Heart left ventricle (tissue), 16 donors: ENCODE measurements at regions not wholly inside any gene's neighbourhood (a gene's known extent, or its start where the extent isn't known, plus 50 kb on each side); places are given as distances from the start of the nearest gene placed in this dataset.

ENCODE experiments used
- ATAC-seq, 4 donors: fragments of 200-7000 bp; cut with Tn5 transposase; one replicate each; pipeline ENCODE4 v1.9.1; 2020 to 2022; ENCODE audit warnings: moderate library complexity in 4 of 4, mild to moderate bottlenecking in 3 of 4, moderate number of reproducible peaks in 1 of 4
- DNase-seq, 5 donors: peaks; one replicate each; pipeline ENCODE4 v3.0.0-alpha.2; 2020
- H3K27ac ChIP-seq, 12 donors: fragments of 200-600 bp; sonication (generic) in 4 of 12; one replicate each; pipeline versions ENCODE4 v1.5.0 to v1.8.0; 2016 to 2022; ENCODE audit warnings: mild to moderate bottlenecking in 2 of 12
- H3K27me3 ChIP-seq, 9 donors: fragments of 200-600 bp; sonication (generic) in 2 of 9; one replicate each; pipeline versions ENCODE4 v1.5.1 to v1.8.0; 2016 to 2022; ENCODE audit warnings: mild to moderate bottlenecking in 3 of 9
- H3K36me3 ChIP-seq, 9 donors: fragments of 200-600 bp; sonication (generic) in 2 of 9; one replicate each; pipeline versions ENCODE4 v1.5.0 to v1.8.0; 2018 to 2022; ENCODE audit warnings: mild to moderate bottlenecking in 2 of 9
- H3K4me1 ChIP-seq, 12 donors: fragments of 200-600 bp; sonication (generic) in 4 of 12; one replicate each; pipeline versions ENCODE4 v1.5.0 to v1.8.0; 2016 to 2022; ENCODE audit warnings: mild to moderate bottlenecking in 3 of 12
- H3K4me3 ChIP-seq, 12 donors: fragments of 200-600 bp; sonication (generic) in 4 of 12; one replicate each; pipeline versions ENCODE4 v1.5.0 to v1.8.0; 2017 to 2022; ENCODE audit warnings: mild to moderate bottlenecking in 9 of 12, moderate library complexity in 4 of 12
- H3K9me3 ChIP-seq, 12 donors: fragments of 200-600 bp; sonication (generic) in 4 of 12; one replicate each; pipeline versions ENCODE4 v1.5.0 to v1.8.0; 2016 to 2022; ENCODE audit warnings: mild to moderate bottlenecking in 1 of 12
- CTCF ChIP-seq, 12 donors: fragments of 200-600 bp; sonication (generic) in 4 of 12; IDR thresholded peaks; one replicate each; pipeline versions ENCODE4 v1.5.0 to v1.8.0; 2018 to 2022; ENCODE audit warnings: antibody characterized with exemption in 12 of 12, mild to moderate bottlenecking in 5 of 12
- POLR2A ChIP-seq, 2 donors: fragments of 450-650 bp; IDR thresholded peaks; one replicate each; pipeline ENCODE4 v1.6.1; 2017; ENCODE audit warnings: antibody characterized with exemption in 2 of 2, mild to moderate bottlenecking in 2 of 2, moderate library complexity in 2 of 2
- WGBS, 4 donors: extraction: QIAGEN DNeasy Blood & Tissue Kit in 2 of 4; methylation state at CpG; one replicate each; pipeline versions ENCODE4 v1.1.5 to v1.1.7; 2013 to 2018; 5-methylcytosine and 5-hydroxymethylcytosine counted together
- intact Hi-C, 10 donors: fragments of 100-400 bp; cut with DNase I; formaldehyde crosslinking; loops; one replicate each; pipeline versions ENCODE4 v1.11.1 to v1.14.2; 2022
- donor health status: ischemic (EF 13 %, LVEDD 7.1; RV severe dilation, severe dysfunction).
- donor health status: healthy with polysubstance abuse.
- donor health status: DM: no; HTN: yes; CAD: no.
- donor health status: DM: no; HTN: no; CAD: no.
- donor health status: ischemic (EF 25% LVEDD 6.9; RV normal size, moderate dysfunction).
- donor health status: ischemic (EF 25% LVEDD 5.7; RV mildly dilated, moderate dysfunction).
- donor health status: healthy.
- donor health status: DM: yes; HTN: yes; CAD: no.
- donor health status: ischemic (EF 35%, LVEDD 5.7; RV mildly dilated, moderate dysfunction).
- donor health status: nonischemic (EF 11% LVEDD 7.7; RV severe dilation, severe dysfunction).
- donor health status: DM: yes; HTN: yes; CAD: no.
- donor health status: PGD.
- donor health status: ischemic (EF 29% LVEDD 5.4; RV normal size, mild dysfunction).
- donor health status: nonischemic (EF 23%, LVEDD 6.1; RV moderate dilation, normal function).

- no peak for ATAC-seq
- 63 to 73% (median 68%) methylated on average over 3 of the region's 3 CpGs for WGBS, 4 donors
- Histone ChIP-seq H3K4me1 (no peaks in the 10 kb centered on the region), H3K4me3 (no peak overlapping the region), H3K36me3 (no peaks in the 10 kb centered on the region), H3K9me3 (no peaks in the 10 kb centered on the region), H3K27ac (no peak overlapping the region), H3K27me3 (peaks cover 0 to 4% (median 0%) of the 10 kb centered on the region in 9 donors)
- TF ChIP-seq POLR2A (IDR thresholded peaks at IDR 0.05) (no peak), CTCF (IDR thresholded peaks at IDR 0.05) (no peak)
- intact Hi-C loops = loop anchor here in 1 of 10 donors (10.0 kb wide), 1 partner anchor 51 kb away; no protein-coding TSS in a partner anchor
- no peak for DNase-seq
Observed at GRCh38 chr4:10256203-10256602, 139.6 kb upstream of the WDR1 start.

- Histone ChIP-seq H3K4me1 (no peaks in the 10 kb centered on the region), H3K27me3 (peaks cover 0 to 3% (median 0%) of the 10 kb centered on the region in 9 donors), H3K9me3 (no peaks in the 10 kb centered on the region), H3K4me3 (no peak overlapping the region), H3K36me3 (no peaks in the 10 kb centered on the region), H3K27ac (no peak overlapping the region)
- intact Hi-C loops = loop anchor here in 1 of 10 donors (10.0 kb wide), 1 partner anchor 49 kb away; no protein-coding TSS in a partner anchor
- WGBS, 4 donors = 73 to 85% (median 77%) methylated on average over 6 of the region's 6 CpGs
- no peak for ATAC-seq
- TF ChIP-seq POLR2A (IDR thresholded peaks at IDR 0.05) (no peak), CTCF (IDR thresholded peaks at IDR 0.05) (no peak)
- no peak for DNase-seq
Observed at GRCh38 chr4:10253765-10254164, 137.2 kb upstream of the WDR1 start.

GRCh38 chr4:10245751-10246150, 129.2 kb upstream of the WDR1 start:
- H3K27me3 ChIP-seq = peaks cover 0 to 5% (median 0%) of the 10 kb centered on the region in 9 donors
- H3K27ac ChIP-seq = no peak overlapping the region
- H3K9me3 ChIP-seq = no peaks in the 10 kb centered on the region
- DNase-seq (no peak), ATAC-seq (no peak)
- H3K36me3 ChIP-seq = no peaks in the 10 kb centered on the region
- TF ChIP-seq CTCF (IDR thresholded peaks at IDR 0.05) (no peak), POLR2A (IDR thresholded peaks at IDR 0.05) (no peak)
- intact Hi-C loops = loop anchor here in 1 of 10 donors (10.0 kb wide), 1 partner anchor 61 kb away; no protein-coding TSS in a partner anchor
- 73 to 79% (median 75%) methylated on average over 7 of the region's 7 CpGs for WGBS, 4 donors
- H3K4me1 ChIP-seq = no peaks in the 10 kb centered on the region
- H3K4me3 ChIP-seq = no peak overlapping the region

GRCh38 chr4:10243856-10244255, 127.3 kb upstream of the WDR1 start:
- DNase-seq (no peak), ATAC-seq (no peak)
- no peaks in the 10 kb centered on the region for H3K4me1 ChIP-seq
- intact Hi-C loops = loop anchor here in 1 of 10 donors (10.0 kb wide), 1 partner anchor 59 kb away; no protein-coding TSS in a partner anchor
- H3K27me3 ChIP-seq = peaks cover 0 to 5% (median 0%) of the 10 kb centered on the region in 9 donors
- H3K36me3 ChIP-seq = no peaks in the 10 kb centered on the region
- TF ChIP-seq POLR2A (IDR thresholded peaks at IDR 0.05) = no peak
- no peak for TF ChIP-seq CTCF (IDR thresholded peaks at IDR 0.05)
- no peak overlapping the region for H3K4me3 ChIP-seq
- H3K27ac ChIP-seq = no peak overlapping the region
- no peaks in the 10 kb centered on the region for H3K9me3 ChIP-seq
- 87 to 100% (median 89%) methylated on average over 2 of the region's 2 CpGs for whole genome bisulfite sequencing, 4 donors
